ENCODE measurements at regions not wholly inside any gene's neighbourhood (a gene's known extent, or its start where the extent isn't known, plus 50 kb on each side); places are given as distances from the start of the nearest gene placed in this dataset.

GRCh38 chrX:126733874-126734273, 85.7 kb upstream of the PRR32 start:
- TF ChIP-seq CTCF (IDR thresholded peaks at IDR 0.05) (no peak), RFX5 (IDR thresholded peaks at IDR 0.05) (no peak), POLR2A (IDR thresholded peaks at IDR 0.05; ENCODE audit: low read length) (no peak), RNF2 (IDR thresholded peaks at IDR 0.05; ENCODE audit: borderline replicate concordance, low read depth) (no peak), KDM1A (IDR thresholded peaks at IDR 0.05; ENCODE audit: low read depth) (no peak), RAD21 (conservative IDR thresholded peaks at IDR 0.05 in 1 of 2, IDR thresholded peaks at IDR 0.05 in 1 of 2) (no peak), EP300 (IDR thresholded peaks at IDR 0.05) (no peak), NPAS2 (CRISPR knock-in tag; IDR thresholded peaks at IDR 0.05; ENCODE audit: borderline replicate concordance) (no peak), ZNF302 (CRISPR knock-in tag; IDR thresholded peaks at IDR 0.05) (no peak)

Data from A549 (cell line).